Adrenal gland (tissue), 5 donors: ENCODE measurements at regions not wholly inside any gene's neighbourhood (a gene's known extent, or its start where the extent isn't known, plus 50 kb on each side); places are given as distances from the start of the nearest gene placed in this dataset.

Experiments used
- POLR2A ChIP-seq, 2 donors: fragments of 450-650 bp; IDR thresholded peaks; one replicate each; pipeline ENCODE4 v1.6.1; 2017; ENCODE audit warnings: antibody characterized with exemption in 2 of 2, mild to moderate bottlenecking in 2 of 2, moderate library complexity in 1 of 2
- TF ChIP-seq, protein P1 (sequence below), 6 experiments: fragments of 450-650 bp in 4 of 6; fragments of 200-600 bp in 2 of 6; sonication (generic) in 1 of 6; IDR thresholded peaks; 1 replicate in 5 of 6; 2 replicates in 1 of 6; pipeline versions ENCODE4 v1.5.1 to v1.8.0; 2016 to 2021; ENCODE audit warnings: antibody characterized with exemption in 6 of 6, mild to moderate bottlenecking in 2 of 6, moderate library complexity in 1 of 6
- donor health status: DM: no; HTN: no; CAD: no.

GRCh38 chrY:15404551-15404950 is 880.2 kb downstream of the NLGN4Y start:
- TF ChIP-seq, protein P1, sequence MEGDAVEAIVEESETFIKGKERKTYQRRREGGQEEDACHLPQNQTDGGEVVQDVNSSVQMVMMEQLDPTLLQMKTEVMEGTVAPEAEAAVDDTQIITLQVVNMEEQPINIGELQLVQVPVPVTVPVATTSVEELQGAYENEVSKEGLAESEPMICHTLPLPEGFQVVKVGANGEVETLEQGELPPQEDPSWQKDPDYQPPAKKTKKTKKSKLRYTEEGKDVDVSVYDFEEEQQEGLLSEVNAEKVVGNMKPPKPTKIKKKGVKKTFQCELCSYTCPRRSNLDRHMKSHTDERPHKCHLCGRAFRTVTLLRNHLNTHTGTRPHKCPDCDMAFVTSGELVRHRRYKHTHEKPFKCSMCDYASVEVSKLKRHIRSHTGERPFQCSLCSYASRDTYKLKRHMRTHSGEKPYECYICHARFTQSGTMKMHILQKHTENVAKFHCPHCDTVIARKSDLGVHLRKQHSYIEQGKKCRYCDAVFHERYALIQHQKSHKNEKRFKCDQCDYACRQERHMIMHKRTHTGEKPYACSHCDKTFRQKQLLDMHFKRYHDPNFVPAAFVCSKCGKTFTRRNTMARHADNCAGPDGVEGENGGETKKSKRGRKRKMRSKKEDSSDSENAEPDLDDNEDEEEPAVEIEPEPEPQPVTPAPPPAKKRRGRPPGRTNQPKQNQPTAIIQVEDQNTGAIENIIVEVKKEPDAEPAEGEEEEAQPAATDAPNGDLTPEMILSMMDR (IDR thresholded peaks at IDR 0.05), result no peak
- no peak for TF ChIP-seq POLR2A (IDR thresholded peaks at IDR 0.05)
